Uterus (tissue), 2 donors: ENCODE measurements at regions not wholly inside any gene's neighbourhood (a gene's known extent, or its start where the extent isn't known, plus 50 kb on each side); places are given as distances from the start of the nearest gene placed in this dataset.

Experiments
- POLR2A ChIP-seq, 2 donors: fragments of 450-650 bp; IDR thresholded peaks; one replicate each; pipeline ENCODE4 v1.6.1; 2016; ENCODE audit warnings: antibody characterized with exemption in 2 of 2, mild to moderate bottlenecking in 1 of 2, moderate library complexity in 1 of 2
- TF ChIP-seq, protein P1 (sequence below), 4 experiments: fragments of 200-600 bp in 2 of 4; fragments of 450-650 bp in 2 of 4; sonication (generic) in 2 of 4; IDR thresholded peaks; one replicate each; pipeline ENCODE4 v1.5.1; 2016 to 2019; ENCODE audit warnings: antibody characterized with exemption in 4 of 4, mild to moderate bottlenecking in 2 of 4, moderate library complexity in 1 of 4

DNA sequence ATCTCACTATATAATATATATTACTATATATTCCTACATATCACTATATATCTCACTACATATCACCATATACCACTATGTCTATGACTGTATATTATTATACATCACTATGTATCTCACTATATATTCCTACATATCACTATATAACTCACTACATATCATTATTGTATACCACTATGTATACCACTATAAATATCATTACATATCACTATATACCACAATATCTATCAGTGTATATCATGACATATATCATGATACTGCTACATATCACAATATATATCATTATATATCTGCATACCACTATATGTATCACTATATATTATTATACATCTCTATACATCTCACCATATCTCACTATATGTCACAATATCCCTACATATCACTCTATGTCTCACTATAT lies 121.5 kb downstream of the ASCL4 start:
- TF ChIP-seq POLR2A (IDR thresholded peaks at IDR 0.05) = no peak
- TF ChIP-seq, protein P1, sequence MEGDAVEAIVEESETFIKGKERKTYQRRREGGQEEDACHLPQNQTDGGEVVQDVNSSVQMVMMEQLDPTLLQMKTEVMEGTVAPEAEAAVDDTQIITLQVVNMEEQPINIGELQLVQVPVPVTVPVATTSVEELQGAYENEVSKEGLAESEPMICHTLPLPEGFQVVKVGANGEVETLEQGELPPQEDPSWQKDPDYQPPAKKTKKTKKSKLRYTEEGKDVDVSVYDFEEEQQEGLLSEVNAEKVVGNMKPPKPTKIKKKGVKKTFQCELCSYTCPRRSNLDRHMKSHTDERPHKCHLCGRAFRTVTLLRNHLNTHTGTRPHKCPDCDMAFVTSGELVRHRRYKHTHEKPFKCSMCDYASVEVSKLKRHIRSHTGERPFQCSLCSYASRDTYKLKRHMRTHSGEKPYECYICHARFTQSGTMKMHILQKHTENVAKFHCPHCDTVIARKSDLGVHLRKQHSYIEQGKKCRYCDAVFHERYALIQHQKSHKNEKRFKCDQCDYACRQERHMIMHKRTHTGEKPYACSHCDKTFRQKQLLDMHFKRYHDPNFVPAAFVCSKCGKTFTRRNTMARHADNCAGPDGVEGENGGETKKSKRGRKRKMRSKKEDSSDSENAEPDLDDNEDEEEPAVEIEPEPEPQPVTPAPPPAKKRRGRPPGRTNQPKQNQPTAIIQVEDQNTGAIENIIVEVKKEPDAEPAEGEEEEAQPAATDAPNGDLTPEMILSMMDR (IDR thresholded peaks at IDR 0.05) = no peak
